K562 (cell line): ENCODE measurements at regions not wholly inside any gene's neighbourhood (a gene's known extent, or its start where the extent isn't known, plus 50 kb on each side); places are given as distances from the start of the nearest gene placed in this dataset.

Experiments
- ATAC-seq: fragments of 200-7000 bp; cut with Tn5 transposase; 3 replicates; pipeline ENCODE4 v1.9.1; 2020; ENCODE audit warnings: moderate library complexity
- BruUV-seq: library from RNA; stranded (reverse); fragments of 400-500 nt; replicated peaks from 2 replicates; lab custom pipeline; 2021; lab: Mats Ljungman, UMichigan
- CTCF ChIA-PET: fragments of 300-600 bp; formaldehyde crosslinking; extraction: SDS; loops from one replicate; lab custom pipeline; 2021; ENCODE audit warnings: low intra/inter-chr PET ratio; lab: Yijun Ruan, JAX
- POLR2A ChIA-PET: fragments of 300-600, 350-650 bp; sonication (Branson Sonifier 250); formaldehyde crosslinking; extraction: SDS; loops from one replicate; lab custom pipeline; 2021; ENCODE audit warnings: antibody characterized with exemption, inconsistent platforms; lab: Yijun Ruan, JAX
- DNase-seq, 4 experiments: peaks; one replicate each; pipeline versions ENCODE4 v3.0.0 to v3.0.0-alpha.2; 2011 to 2018; ENCODE audit warnings: low spot score in 3 of 4, mixed read lengths in 3 of 4; ENCODE audit errors: extremely low read depth in 1 of 4
- FAIRE-seq: peaks from 2 replicates; lab custom pipeline; 2011; peaks lifted over from hg19 to GRCh38; lab: Jason Lieb, UNC
- H2AFZ ChIP-seq: 2 replicates; pipeline ENCODE4 v1.6.0; 2011; ENCODE audit warnings: low read depth, low read length, control low read depth, inconsistent platforms
- H3K27ac ChIP-seq: fragments of 200-600 bp; 3 replicates; pipeline ENCODE4 v1.8.0; 2011; ENCODE audit warnings: low read depth, mild to moderate bottlenecking, control low read depth, inconsistent platforms, low read length, moderate library complexity, mixed read lengths; ENCODE audit errors: extremely low read depth
- H3K27me3 ChIP-seq, 2 experiments: fragments of 300-600 bp in 1 of 2; 2 replicates in 1 of 2; 3 replicates in 1 of 2; pipeline versions ENCODE4 v1.6.0 to v1.8.0; 2011; ENCODE audit warnings: inconsistent platforms in 2 of 2, low read length in 2 of 2, mild to moderate bottlenecking in 1 of 2, mixed read lengths in 1 of 2, moderate library complexity in 1 of 2; ENCODE audit not compliant: control insufficient read depth in 2 of 2, insufficient read depth in 2 of 2
- H3K36me3 ChIP-seq: fragments of 300-600 bp; 3 replicates; pipeline ENCODE4 v1.8.0; 2011; ENCODE audit warnings: mild to moderate bottlenecking, low read length, inconsistent platforms; ENCODE audit not compliant: control insufficient read depth, insufficient read depth
- H3K4me1 ChIP-seq, 2 experiments: fragments of 200-600 bp in 1 of 2; replicated peaks in 1 of 2; 2 replicates in 1 of 2; 3 replicates in 1 of 2; pipeline versions ENCODE4 v1.5.1 to v1.8.0; 2011; ENCODE audit warnings: inconsistent platforms in 2 of 2, low read length in 2 of 2, mild to moderate bottlenecking in 1 of 2, mixed read lengths in 1 of 2, moderate library complexity in 1 of 2; ENCODE audit not compliant: control insufficient read depth in 2 of 2, insufficient read depth in 2 of 2
- H3K4me2 ChIP-seq: 2 replicates; pipeline ENCODE4 v1.6.1; 2011; ENCODE audit warnings: low read length, control low read depth, inconsistent platforms, mixed read lengths; ENCODE audit not compliant: insufficient read depth
- H3K4me3 ChIP-seq: fragments of 200-600 bp; sonication (generic), shearing (Covaris generic); 2 replicates; pipeline ENCODE4 v1.5.1; 2016; ENCODE audit warnings: control low read depth, inconsistent platforms
- H3K79me2 ChIP-seq: fragments of 200-600 bp; 3 replicates; pipeline ENCODE4 v1.8.0; 2011; ENCODE audit warnings: low read length, inconsistent platforms; ENCODE audit not compliant: control insufficient read depth, insufficient read depth
- H3K9ac ChIP-seq, 2 experiments: 2 replicates each; pipeline versions ENCODE4 v1.6.0 to v1.6.1; 2011; ENCODE audit warnings: low read depth in 2 of 2, low read length in 2 of 2, control low read depth in 1 of 2, inconsistent platforms in 1 of 2, mild to moderate bottlenecking in 1 of 2, mixed read lengths in 1 of 2; ENCODE audit not compliant: insufficient read depth in 1 of 2
- H3K9me1 ChIP-seq: one replicate; pipeline ENCODE4 v1.6.0; 2011; ENCODE audit warnings: inconsistent platforms, mild to moderate bottlenecking, low read length, moderate library complexity; ENCODE audit not compliant: control insufficient read depth, insufficient read depth
- H3K9me3 ChIP-seq: replicated peaks from 2 replicates; pipeline ENCODE4 v1.5.1; 2011; ENCODE audit warnings: low read depth, low read length, inconsistent platforms; ENCODE audit not compliant: control insufficient read depth, insufficient read depth
- H4K20me1 ChIP-seq: replicated peaks from 2 replicates; pipeline ENCODE4 v1.6.1; 2011; ENCODE audit warnings: low read length, inconsistent platforms, mixed read lengths; ENCODE audit not compliant: control insufficient read depth, insufficient read depth
- EHMT2 ChIP-seq: fragments of 450-650 bp; IDR thresholded peaks from 2 replicates; pipeline ENCODE4 v1.6.1; 2018; ENCODE audit warnings: antibody characterized with exemption
- HMG20B ChIP-seq: fragments of 250-450 bp; sonication (Bioruptor Pico); IDR thresholded peaks from 2 replicates; pipeline ENCODE4 v1.5.0; 2021; ENCODE audit warnings: mild to moderate bottlenecking
- KAT8 ChIP-seq: fragments of 450-650 bp; IDR thresholded peaks from 2 replicates; pipeline ENCODE4 v1.6.1; 2016; ENCODE audit warnings: low read depth, mild to moderate bottlenecking
- POU5F1 ChIP-seq: fragments of 150-350 bp; IDR thresholded peaks from 2 replicates; pipeline ENCODE4 v1.6.1; 2014; ENCODE audit warnings: borderline replicate concordance, low read length, low read depth, mild to moderate bottlenecking; ENCODE audit not compliant: partially characterized antibody
- RBM25 ChIP-seq: fragments of 200-400 bp; formaldehyde crosslinking; IDR thresholded peaks from 2 replicates; pipeline ENCODE4 v1.6.1; 2018; ENCODE audit warnings: low read length, low read depth, moderate library complexity; ENCODE audit not compliant: severe bottlenecking
- SP1 ChIP-seq: sonication (generic); formaldehyde crosslinking; IDR thresholded peaks from 2 replicates; pipeline ENCODE4 v1.8.1; 2022; ENCODE audit warnings: mild to moderate bottlenecking, missing genetic modification reagents
- TCF7 ChIP-seq: sonication (generic); IDR thresholded peaks from 2 replicates; pipeline ENCODE4 v1.6.1; 2016; ENCODE audit warnings: antibody characterized with exemption, borderline replicate concordance
- YBX1 ChIP-seq: fragments of 450-650 bp; IDR thresholded peaks from 2 replicates; pipeline ENCODE4 v1.7.1; 2016; ENCODE audit warnings: mild to moderate bottlenecking
- WGBS: fragments of 100-300 bp; shearing (Covaris generic); methylation state at CpG from one replicate; pipeline ENCODE4 v1.1.6; 2016; ENCODE audit warnings: low coverage, mixed read lengths; ENCODE audit not compliant: insufficient coverage; ENCODE audit errors: missing lambda C conversion rate; 5-methylcytosine and 5-hydroxymethylcytosine counted together
- in situ Hi-C: fragments of 300-500 bp; cut with MboI; formaldehyde crosslinking; loops from 4 replicates; pipeline ENCODE4 v1.15.0; 2018; ENCODE audit warnings: inconsistent platforms, mixed read lengths
- intact Hi-C: fragments of 100-400 bp; cut with micrococcal nuclease; formaldehyde crosslinking; loops from 2 replicates; pipeline ENCODE4 v1.14.2; 2022
- TF ChIP-seq, protein P1 (sequence below): fragments of 150-350 bp; conservative IDR thresholded peaks from 2 replicates; pipeline ENCODE4 v1.6.1; 2014; ENCODE audit warnings: low read length
- TF ChIP-seq, protein P2 (sequence below): fragments of 250-450 bp; sonication (Bioruptor Pico); IDR thresholded peaks from 2 replicates; pipeline ENCODE4 v1.8.0; 2022; ENCODE audit warnings: moderate library complexity, mild to moderate bottlenecking, inconsistent platforms

DNA sequence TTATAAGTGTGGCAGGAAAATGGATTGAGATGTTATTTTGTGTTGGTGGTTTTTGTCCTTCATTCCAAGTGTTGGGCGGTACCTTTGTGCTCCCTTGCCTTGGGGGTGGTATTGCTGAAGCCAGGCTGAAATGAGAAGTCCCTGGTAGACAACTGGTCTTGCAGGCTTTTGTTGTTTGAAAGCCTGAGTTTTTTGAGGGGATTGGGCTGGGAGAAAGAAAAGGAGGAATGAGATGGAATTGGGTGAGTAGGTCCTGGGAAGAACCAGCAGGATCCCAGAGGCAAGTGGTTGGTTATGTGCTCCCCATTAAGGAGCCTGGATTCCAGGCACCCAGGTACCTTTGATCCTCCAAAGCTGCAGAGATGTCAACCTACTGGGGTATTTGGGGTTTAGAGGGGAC lies 93.7 kb upstream of the SLC2A1 start:
- Histone ChIP-seq H3K9me3 (no peaks in the 10 kb centered on the region), H3K4me1 (peaks cover 0 to 5% of the 10 kb centered on the region in 2 experiments; a peak in 3 of 5 replicates), H3K27me3 (peaks cover 0 to 6% of the 10 kb centered on the region in 2 experiments; a peak in 2 of 5 replicates), H4K20me1 (no peaks in the 10 kb centered on the region), H2AFZ (no peak overlapping the region), H3K79me2 (no peaks in the 10 kb centered on the region), H3K36me3 (no peaks in the 10 kb centered on the region), H3K9ac (no peak overlapping the region), H3K9me1 (no peaks in the 10 kb centered on the region), H3K4me2 (no peak overlapping the region), H3K27ac (no peak overlapping the region), H3K4me3 (no peak overlapping the region)
- 62% methylated on average over 1 of the region's 1 CpG for WGBS
- BruUV-seq, result no TSS peak
- FAIRE-seq (no peak), ATAC-seq (no peak), DNase-seq (no peak)
- intact Hi-C loops (no loop called here), in situ Hi-C loops (no loop called here)
- ChIA-PET POLR2A (interaction anchor here (1.3 to 1.7 kb wide), 2 partner anchors 88 to 105 kb away, joined by 3 to 6 read pairs; no protein-coding TSS in a partner anchor), CTCF (no interaction called here)
- TF ChIP-seq POU5F1 (no peak), HMG20B (no peak), EHMT2 (no peak), RBM25 (no peak), TCF7 (no peak), SP1 (CRISPR knock-in tag) (no peak), YBX1 (no peak), KAT8 (no peak)
- TF ChIP-seq, protein P1, sequence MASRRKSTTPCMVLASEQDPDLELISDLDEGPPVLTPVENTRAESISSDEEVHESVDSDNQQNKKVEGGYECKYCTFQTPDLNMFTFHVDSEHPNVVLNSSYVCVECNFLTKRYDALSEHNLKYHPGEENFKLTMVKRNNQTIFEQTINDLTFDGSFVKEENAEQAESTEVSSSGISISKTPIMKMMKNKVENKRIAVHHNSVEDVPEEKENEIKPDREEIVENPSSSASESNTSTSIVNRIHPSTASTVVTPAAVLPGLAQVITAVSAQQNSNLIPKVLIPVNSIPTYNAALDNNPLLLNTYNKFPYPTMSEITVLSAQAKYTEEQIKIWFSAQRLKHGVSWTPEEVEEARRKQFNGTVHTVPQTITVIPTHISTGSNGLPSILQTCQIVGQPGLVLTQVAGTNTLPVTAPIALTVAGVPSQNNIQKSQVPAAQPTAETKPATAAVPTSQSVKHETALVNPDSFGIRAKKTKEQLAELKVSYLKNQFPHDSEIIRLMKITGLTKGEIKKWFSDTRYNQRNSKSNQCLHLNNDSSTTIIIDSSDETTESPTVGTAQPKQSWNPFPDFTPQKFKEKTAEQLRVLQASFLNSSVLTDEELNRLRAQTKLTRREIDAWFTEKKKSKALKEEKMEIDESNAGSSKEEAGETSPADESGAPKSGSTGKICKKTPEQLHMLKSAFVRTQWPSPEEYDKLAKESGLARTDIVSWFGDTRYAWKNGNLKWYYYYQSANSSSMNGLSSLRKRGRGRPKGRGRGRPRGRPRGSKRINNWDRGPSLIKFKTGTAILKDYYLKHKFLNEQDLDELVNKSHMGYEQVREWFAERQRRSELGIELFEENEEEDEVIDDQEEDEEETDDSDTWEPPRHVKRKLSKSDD, result no peak
- TF ChIP-seq, protein P2, sequence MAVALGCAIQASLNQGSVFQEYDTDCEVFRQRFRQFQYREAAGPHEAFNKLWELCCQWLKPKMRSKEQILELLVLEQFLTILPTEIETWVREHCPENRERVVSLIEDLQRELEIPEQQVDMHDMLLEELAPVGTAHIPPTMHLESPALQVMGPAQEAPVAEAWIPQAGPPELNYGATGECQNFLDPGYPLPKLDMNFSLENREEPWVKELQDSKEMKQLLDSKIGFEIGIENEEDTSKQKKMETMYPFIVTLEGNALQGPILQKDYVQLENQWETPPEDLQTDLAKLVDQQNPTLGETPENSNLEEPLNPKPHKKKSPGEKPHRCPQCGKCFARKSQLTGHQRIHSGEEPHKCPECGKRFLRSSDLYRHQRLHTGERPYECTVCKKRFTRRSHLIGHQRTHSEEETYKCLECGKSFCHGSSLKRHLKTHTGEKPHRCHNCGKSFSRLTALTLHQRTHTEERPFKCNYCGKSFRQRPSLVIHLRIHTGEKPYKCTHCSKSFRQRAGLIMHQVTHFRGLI (CRISPR knock-in tag), result no peak
